Keratinocyte (primary cell): ENCODE measurements at regions not wholly inside any gene's neighbourhood (a gene's known extent, or its start where the extent isn't known, plus 50 kb on each side); places are given as distances from the start of the nearest gene placed in this dataset.

Experiments
- DNase-seq: peaks from one replicate; pipeline ENCODE4 v3.0.0-alpha.2; 2011; ENCODE audit warnings: low read depth, missing footprints, low spot score
- FAIRE-seq: peaks from 2 replicates; lab custom pipeline; 2011; peaks lifted over from hg19 to GRCh38; lab: Jason Lieb, UNC
- H2AFZ ChIP-seq: 2 replicates; pipeline ENCODE4 v1.6.0; 2012; ENCODE audit warnings: low read length, control low read depth, inconsistent platforms; ENCODE audit not compliant: control insufficient read depth
- H3K27ac ChIP-seq: 2 replicates; pipeline ENCODE4 v1.5.1; 2011; ENCODE audit warnings: low read length; ENCODE audit not compliant: control insufficient read depth, insufficient read depth
- H3K27me3 ChIP-seq: 3 replicates; pipeline ENCODE4 v1.6.0; 2011; ENCODE audit warnings: low read length; ENCODE audit not compliant: control insufficient read depth, insufficient read depth; ENCODE audit errors: extremely low read depth
- H3K36me3 ChIP-seq, 2 experiments: 2 replicates in 1 of 2; 3 replicates in 1 of 2; pipeline ENCODE4 v1.5.1; 2011; ENCODE audit warnings: low read length in 2 of 2, mild to moderate bottlenecking in 1 of 2; ENCODE audit not compliant: control insufficient read depth in 2 of 2, insufficient read depth in 2 of 2; ENCODE audit errors: extremely low read depth in 1 of 2
- H3K4me1 ChIP-seq: 3 replicates; pipeline ENCODE4 v1.5.1; 2011; ENCODE audit warnings: low read length; ENCODE audit not compliant: control insufficient read depth, insufficient read depth; ENCODE audit errors: extremely low read depth
- H3K4me2 ChIP-seq: 3 replicates; pipeline ENCODE4 v1.6.0; 2011; ENCODE audit warnings: low read depth, low read length; ENCODE audit not compliant: control insufficient read depth, insufficient read depth; ENCODE audit errors: extremely low read depth
- H3K4me3 ChIP-seq, 3 experiments: fragments of 200-600 bp in 1 of 3; sonication (generic) in 1 of 3; 2 replicates in 2 of 3; 3 replicates in 1 of 3; pipeline ENCODE4 v1.5.1; 2011 to 2016; ENCODE audit warnings: low read length in 3 of 3, mild to moderate bottlenecking in 3 of 3, control low read depth in 2 of 3, inconsistent platforms in 1 of 3, low read depth in 1 of 3, mixed read lengths in 1 of 3, mixed run types in 1 of 3, moderate library complexity in 1 of 3; ENCODE audit not compliant: control insufficient read depth in 2 of 3, insufficient read depth in 2 of 3; ENCODE audit errors: extremely low read depth in 1 of 3
- H3K79me2 ChIP-seq: 2 replicates; pipeline ENCODE4 v1.6.0; 2012; ENCODE audit warnings: low read length; ENCODE audit not compliant: control insufficient read depth, insufficient read depth
- H3K9ac ChIP-seq: 3 replicates; pipeline ENCODE4 v1.6.0; 2011; ENCODE audit warnings: low read length; ENCODE audit not compliant: control insufficient read depth, insufficient read depth; ENCODE audit errors: extremely low read depth
- H3K9me1 ChIP-seq: 3 replicates; pipeline ENCODE4 v1.6.0; 2011; ENCODE audit warnings: low read length; ENCODE audit not compliant: control insufficient read depth, insufficient read depth; ENCODE audit errors: extremely low read depth
- H3K9me3 ChIP-seq: 2 replicates; pipeline ENCODE4 v1.5.1; 2012; ENCODE audit warnings: low read depth, low read length; ENCODE audit not compliant: control insufficient read depth
- H4K20me1 ChIP-seq: 3 replicates; pipeline ENCODE4 v1.6.0; 2011; ENCODE audit warnings: low read length; ENCODE audit not compliant: control insufficient read depth, insufficient read depth; ENCODE audit errors: extremely low read depth
- EZH2 ChIP-seq: IDR thresholded peaks from one replicate; pipeline ENCODE4 v1.6.1; 2012; ENCODE audit warnings: inconsistent platforms, mild to moderate bottlenecking, low read length, moderate library complexity
- dilution Hi-C: fragments of 300-500 bp; cut with MboI; formaldehyde crosslinking; loops from one replicate; pipeline ENCODE4 v1.7.0; 2020; ENCODE audit warnings: low sequenced_read_pairs; ENCODE audit not compliant: extremely low pct_ligation_motif_present
- TF ChIP-seq, protein P1 (sequence below), 3 experiments: IDR thresholded peaks in 1 of 3; conservative IDR thresholded peaks in 1 of 3; optimal IDR thresholded peaks in 1 of 3; 2 replicates in 2 of 3; 3 replicates in 1 of 3; pipeline versions ENCODE3 to v1.5.1; 2011; ENCODE audit warnings: low read length in 3 of 3, mild to moderate bottlenecking in 3 of 3, moderate library complexity in 2 of 3, control low read depth in 1 of 3, inconsistent platforms in 1 of 3; ENCODE audit not compliant: insufficient read depth in 2 of 3; ENCODE audit errors: extremely low read depth in 1 of 3

DNA sequence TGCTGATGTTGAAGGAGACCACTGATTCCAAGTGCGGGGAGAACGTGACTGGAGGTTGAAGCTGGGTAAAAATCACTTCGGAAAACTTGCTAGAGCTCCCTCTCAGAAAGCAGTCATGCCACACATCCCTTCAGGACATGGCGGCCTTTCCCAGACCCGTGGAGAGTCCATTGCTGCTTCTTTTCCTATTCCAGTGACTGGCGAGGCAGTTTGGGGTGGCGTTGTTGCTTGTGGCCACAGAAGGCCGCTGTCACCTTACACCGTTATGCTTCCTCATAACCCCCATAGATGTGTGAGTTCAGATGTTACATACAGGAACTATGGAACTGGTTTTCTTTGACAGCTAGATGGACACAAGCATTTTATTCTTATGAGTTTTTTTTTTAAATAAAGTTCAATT lies 235.6 kb upstream of the POM121L12 start:
- no peak for DNase-seq
- no peaks in the 10 kb centered on the region for H3K36me3 ChIP-seq
- no peaks in the 10 kb centered on the region for H3K9me3 ChIP-seq
- no peak for TF ChIP-seq EZH2
- TF ChIP-seq, protein P1, sequence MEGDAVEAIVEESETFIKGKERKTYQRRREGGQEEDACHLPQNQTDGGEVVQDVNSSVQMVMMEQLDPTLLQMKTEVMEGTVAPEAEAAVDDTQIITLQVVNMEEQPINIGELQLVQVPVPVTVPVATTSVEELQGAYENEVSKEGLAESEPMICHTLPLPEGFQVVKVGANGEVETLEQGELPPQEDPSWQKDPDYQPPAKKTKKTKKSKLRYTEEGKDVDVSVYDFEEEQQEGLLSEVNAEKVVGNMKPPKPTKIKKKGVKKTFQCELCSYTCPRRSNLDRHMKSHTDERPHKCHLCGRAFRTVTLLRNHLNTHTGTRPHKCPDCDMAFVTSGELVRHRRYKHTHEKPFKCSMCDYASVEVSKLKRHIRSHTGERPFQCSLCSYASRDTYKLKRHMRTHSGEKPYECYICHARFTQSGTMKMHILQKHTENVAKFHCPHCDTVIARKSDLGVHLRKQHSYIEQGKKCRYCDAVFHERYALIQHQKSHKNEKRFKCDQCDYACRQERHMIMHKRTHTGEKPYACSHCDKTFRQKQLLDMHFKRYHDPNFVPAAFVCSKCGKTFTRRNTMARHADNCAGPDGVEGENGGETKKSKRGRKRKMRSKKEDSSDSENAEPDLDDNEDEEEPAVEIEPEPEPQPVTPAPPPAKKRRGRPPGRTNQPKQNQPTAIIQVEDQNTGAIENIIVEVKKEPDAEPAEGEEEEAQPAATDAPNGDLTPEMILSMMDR (optimal IDR thresholded peaks at IDR 0.05 in 1 of 3, IDR thresholded peaks at IDR 0.05 in 1 of 3, conservative IDR thresholded peaks at IDR 0.05 in 1 of 3; ENCODE audit: extremely low read depth in 1 of 3, insufficient read depth in 2 of 3, low read length in 3 of 3): no peak
- FAIRE-seq: no peak
- no peak overlapping the region for H3K27ac ChIP-seq
- no peak overlapping the region for H3K4me3 ChIP-seq
- H2AFZ ChIP-seq: no peak overlapping the region
- H3K27me3 ChIP-seq: no peaks in the 10 kb centered on the region
- H3K9ac ChIP-seq: no peak overlapping the region
- no peaks in the 10 kb centered on the region for H3K79me2 ChIP-seq
- no peak overlapping the region for H3K4me2 ChIP-seq
- H3K4me1 ChIP-seq: no peaks in the 10 kb centered on the region
- no peaks in the 10 kb centered on the region for H3K9me1 ChIP-seq
- no peaks in the 10 kb centered on the region for H4K20me1 ChIP-seq
- dilution Hi-C loops: no loop called here

DNA sequence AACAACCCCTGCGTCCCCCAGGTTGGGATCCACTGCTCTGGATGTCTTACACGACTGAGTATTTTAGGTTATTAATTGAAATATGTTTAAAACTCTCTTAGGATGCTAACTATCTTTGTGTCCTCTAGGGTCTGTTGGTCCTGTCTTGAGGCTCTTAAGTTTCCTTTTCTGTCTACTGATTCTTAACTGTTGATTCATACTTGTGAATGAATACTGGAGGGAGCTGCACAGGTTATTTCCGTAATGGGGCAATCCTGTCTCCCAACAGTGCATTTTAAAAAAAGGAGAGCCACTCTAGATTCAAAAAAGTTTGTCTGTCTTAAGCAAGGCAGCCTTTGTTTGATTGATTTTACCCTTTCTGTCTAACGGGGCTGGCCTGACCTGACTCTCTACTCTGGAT lies 237.6 kb upstream of the POM121L12 start:
- FAIRE-seq: no peak
- Histone ChIP-seq H3K9ac (no peak overlapping the region), H3K79me2 (no peaks in the 10 kb centered on the region), H3K27me3 (no peaks in the 10 kb centered on the region), H4K20me1 (no peaks in the 10 kb centered on the region), H3K9me3 (no peaks in the 10 kb centered on the region), H3K4me1 (no peaks in the 10 kb centered on the region), H3K9me1 (no peaks in the 10 kb centered on the region), H3K36me3 (no peaks in the 10 kb centered on the region), H3K4me2 (no peak overlapping the region), H3K4me3 (no peak overlapping the region), H3K27ac (no peak overlapping the region), H2AFZ (no peak overlapping the region)
- DNase-seq: no peak
- no peak for TF ChIP-seq EZH2
- TF ChIP-seq, protein P1 (optimal IDR thresholded peaks at IDR 0.05 in 1 of 3, IDR thresholded peaks at IDR 0.05 in 1 of 3, conservative IDR thresholded peaks at IDR 0.05 in 1 of 3; ENCODE audit: extremely low read depth in 1 of 3, insufficient read depth in 2 of 3, low read length in 3 of 3): no peak
- dilution Hi-C loops: no loop called here
